ENCODE measurements at regions not wholly inside any gene's neighbourhood (a gene's known extent, or its start where the extent isn't known, plus 50 kb on each side); places are given as distances from the start of the nearest gene placed in this dataset.
"Not testable (repeated sequence)": the region's sequence is repeated elsewhere in the genome, so short reads cannot be mapped to it uniquely, and the experiment has no call there.

- FAIRE-seq, result no peak
- DNase-seq (ENCODE audit: insufficient read length, low spot score), result no peak
These were observed 75.3 kb upstream of the SYT10 start for GRCh38 chr12:33514893-33515292.

DNA sequence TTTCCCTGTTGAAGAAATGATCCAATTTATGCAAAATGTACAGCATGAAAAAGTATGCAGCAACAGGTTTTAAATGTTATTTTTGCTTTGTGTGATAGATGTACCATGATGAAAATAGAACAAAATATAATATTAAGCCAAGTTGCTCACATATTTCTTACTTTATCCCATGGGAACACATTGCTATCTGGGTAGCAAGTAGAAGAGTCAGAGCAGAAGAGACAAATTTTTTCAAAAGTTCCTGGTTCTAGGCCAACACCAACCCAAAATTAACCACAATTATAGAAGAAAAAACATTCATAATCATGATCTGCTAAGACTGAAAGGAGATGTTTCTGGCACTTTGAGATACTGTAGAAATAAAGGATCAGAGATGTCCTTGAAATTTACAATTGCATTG is 79.9 kb upstream of the SYT10 start:
- FAIRE-seq (no peak), DNase-seq (ENCODE audit: insufficient read length, low spot score) (no peak)

DNA sequence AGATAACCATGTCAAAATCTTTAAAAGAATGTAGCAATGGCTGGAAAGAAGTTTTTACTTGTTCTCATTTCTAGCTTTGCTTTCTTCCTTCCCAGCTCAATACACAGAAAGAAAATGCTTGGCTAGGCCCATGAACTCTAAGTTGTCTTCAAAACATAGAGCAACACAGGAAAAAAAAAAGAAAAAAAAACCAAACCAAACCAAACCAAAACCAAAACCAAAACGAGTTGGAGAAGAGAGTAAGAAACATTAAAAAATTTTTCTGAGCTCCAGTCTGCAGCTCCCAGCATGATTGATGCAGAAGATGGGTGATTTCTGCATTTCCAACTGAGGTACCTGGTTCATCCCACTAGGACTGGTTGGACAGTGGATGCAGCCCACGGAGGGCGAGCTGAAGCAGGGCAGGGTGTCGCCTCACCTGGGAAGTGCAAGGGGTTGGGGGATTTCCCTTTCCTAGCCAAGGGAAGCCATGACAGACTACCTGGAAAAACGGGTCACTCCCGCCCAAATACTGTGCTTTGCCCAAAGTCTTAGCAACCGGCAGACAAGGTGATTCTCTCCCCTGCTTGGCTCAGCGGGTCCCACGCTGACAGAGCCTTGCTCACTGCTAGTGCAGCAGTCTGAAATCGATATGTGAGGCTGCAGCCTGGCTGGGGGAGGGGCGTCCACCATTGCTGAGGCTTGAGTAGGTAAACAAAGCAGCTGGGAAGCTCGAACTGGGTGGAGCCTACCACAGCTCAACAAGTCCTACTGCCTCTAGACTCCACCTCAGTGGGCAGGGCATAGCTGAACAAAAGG is 81.1 kb upstream of the SYT10 start:
- DNase-seq (ENCODE audit: insufficient read length, low spot score); FAIRE-seq: not testable (repeated sequence)

GRCh38 chr12:33529031-33529430 is 89.4 kb upstream of the SYT10 start:
- DNase-seq (ENCODE audit: insufficient read length, low spot score), result no peak
- FAIRE-seq, result no peak

DNA sequence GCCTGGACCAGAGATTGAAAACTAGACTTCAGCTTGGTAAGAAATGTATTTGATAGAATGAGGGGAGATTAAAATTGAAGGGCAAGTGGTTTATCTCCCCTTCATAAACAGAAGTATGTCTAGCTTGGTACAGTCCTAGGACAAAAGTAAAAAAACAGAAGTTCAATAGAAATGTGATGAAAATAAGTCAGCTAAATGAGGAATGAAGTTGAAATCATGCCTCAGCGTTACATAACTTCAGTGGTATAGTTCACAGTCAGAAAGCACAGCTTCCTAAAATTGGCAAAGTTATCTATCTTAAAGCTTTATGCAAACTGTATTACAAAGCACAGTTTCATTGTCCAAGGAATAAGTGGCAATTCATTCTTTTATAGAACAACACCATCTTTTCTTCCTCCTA is 90.2 kb upstream of the SYT10 start:
- DNase-seq (ENCODE audit: insufficient read length, low spot score) (no peak), FAIRE-seq (no peak)

- FAIRE-seq (no peak), DNase-seq (ENCODE audit: insufficient read length, low spot score) (no peak)
These were observed 91.6 kb upstream of the SYT10 start for GRCh38 chr12:33531261-33531660.

DNA sequence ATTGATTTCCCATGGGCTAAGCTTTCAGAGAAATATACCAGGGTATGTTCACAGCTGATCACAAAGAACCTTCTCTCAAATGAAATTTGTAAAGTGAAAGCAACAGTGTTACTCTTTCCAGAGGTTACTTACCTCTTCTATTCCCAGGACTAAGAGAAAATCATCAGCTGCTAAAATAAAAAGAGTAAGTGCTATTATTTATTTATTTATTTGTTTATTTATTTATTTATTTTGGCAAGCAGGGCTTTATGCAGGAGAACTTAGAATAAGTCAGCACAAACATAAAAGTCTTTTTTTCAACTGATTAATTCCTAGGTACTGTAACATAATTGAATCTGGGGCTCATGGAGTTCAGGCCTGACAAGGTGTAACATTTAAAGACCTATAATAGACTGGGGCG is 93.9 kb upstream of the SYT10 start:
- DNase-seq (ENCODE audit: insufficient read length, low spot score) (no peak), FAIRE-seq (no peak)

- no peak for FAIRE-seq
- no peak for DNase-seq (ENCODE audit: insufficient read length, low spot score)
These were observed 96.8 kb upstream of the SYT10 start for GRCh38 chr12:33536431-33536830.

GRCh38 chr12:33546004-33546403 is 106.4 kb upstream of the SYT10 start:
- FAIRE-seq (no peak), DNase-seq (ENCODE audit: insufficient read length, low spot score) (no peak)

- DNase-seq (ENCODE audit: insufficient read length, low spot score) (no peak), FAIRE-seq (no peak)
These were observed 107.5 kb upstream of the SYT10 start for GRCh38 chr12:33547084-33547483.

GRCh38 chr12:33550214-33550613 is 110.6 kb upstream of the SYT10 start:
- DNase-seq (ENCODE audit: insufficient read length, low spot score); FAIRE-seq: not testable (repeated sequence)

DNA sequence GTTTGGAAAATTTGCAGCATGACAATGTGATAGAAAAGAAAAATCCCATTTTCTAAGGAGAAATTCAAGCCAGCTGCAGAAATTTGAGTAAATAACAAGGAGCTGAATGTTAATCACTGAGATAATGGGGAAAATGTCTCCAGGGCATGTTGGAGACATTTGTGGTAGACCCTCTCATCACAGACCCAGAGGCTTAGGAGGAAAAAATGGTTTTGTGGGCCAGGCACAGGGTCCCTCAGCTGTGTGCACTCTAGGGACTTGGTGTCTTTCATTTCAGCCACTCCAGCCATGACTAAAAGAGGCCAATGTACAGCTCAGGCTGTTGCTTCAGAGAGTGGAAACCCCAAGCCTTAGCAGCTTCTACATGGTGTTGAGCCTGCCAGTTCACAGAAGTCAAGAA is 111.4 kb upstream of the SYT10 start:
- FAIRE-seq, result no peak
- DNase-seq (ENCODE audit: insufficient read length, low spot score), result no peak

DNA sequence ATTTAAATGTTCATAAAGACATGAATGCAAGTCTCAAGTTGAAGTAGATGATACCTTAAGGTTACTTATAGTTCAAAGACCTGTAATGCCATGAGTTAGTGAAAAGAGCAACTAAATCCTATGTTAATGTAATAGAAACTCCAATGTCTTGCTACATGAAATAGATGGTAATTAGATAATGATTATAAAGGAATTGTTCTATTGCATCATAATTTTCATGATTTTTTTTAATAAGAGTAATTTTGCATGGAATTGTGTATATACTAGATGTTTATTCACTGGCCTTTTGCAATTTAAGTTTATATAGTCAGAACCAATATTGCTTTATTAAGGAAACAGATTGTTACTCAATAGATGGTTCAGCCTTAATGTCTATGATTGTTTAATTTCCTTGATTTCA is 115.5 kb upstream of the SYT10 start:
- FAIRE-seq (no peak), DNase-seq (ENCODE audit: insufficient read length, low spot score) (no peak)

GRCh38 chr12:33560653-33561208 is 121.1 kb upstream of the SYT10 start:
- no peak for DNase-seq (ENCODE audit: insufficient read length, low spot score)
- FAIRE-seq, result no peak

GRCh38 chr12:33562401-33562800 is 122.8 kb upstream of the SYT10 start:
- no peak for DNase-seq (ENCODE audit: insufficient read length, low spot score)
- no peak for FAIRE-seq

DNA sequence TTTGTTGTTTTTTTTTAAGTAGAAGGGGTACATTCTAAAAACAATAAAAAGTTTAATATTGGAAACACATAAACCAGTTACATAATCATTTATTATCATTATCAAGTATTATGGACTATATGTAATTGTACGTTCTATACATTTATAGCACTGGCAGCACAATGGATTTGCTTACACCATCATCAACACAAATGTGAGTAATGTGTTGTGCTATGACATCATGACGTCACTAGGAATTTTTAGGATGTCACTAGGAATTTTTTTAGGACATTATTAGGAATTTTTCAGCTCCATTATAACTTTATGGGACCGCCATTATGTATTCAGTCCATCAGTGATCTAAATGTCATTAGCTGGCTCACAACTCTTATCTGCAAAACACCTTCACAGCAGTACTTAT is 126.8 kb upstream of the SYT10 start:
- FAIRE-seq (no peak), DNase-seq (ENCODE audit: insufficient read length, low spot score) (no peak)

DNA sequence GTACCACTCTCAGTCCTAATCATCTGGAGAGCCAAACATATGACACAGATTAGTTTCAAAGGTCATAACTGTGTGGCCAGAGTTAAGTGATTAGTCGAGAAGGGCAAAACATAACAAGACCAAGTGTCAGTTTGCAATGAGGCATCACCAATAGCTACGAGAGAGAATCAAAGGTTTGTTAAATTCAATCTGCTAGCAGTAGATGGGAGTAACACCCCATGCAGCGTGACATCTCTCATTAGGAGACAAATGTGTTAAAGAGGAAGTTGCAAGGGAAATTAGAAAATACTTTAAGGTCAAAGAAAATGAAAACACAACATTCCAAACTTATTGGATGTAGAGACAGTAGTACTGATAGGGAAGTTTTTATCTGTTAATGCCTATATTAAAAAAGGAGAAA is 135.7 kb upstream of the SYT10 start:
- DNase-seq (ENCODE audit: insufficient read length, low spot score) (no peak), FAIRE-seq (no peak)

DNA sequence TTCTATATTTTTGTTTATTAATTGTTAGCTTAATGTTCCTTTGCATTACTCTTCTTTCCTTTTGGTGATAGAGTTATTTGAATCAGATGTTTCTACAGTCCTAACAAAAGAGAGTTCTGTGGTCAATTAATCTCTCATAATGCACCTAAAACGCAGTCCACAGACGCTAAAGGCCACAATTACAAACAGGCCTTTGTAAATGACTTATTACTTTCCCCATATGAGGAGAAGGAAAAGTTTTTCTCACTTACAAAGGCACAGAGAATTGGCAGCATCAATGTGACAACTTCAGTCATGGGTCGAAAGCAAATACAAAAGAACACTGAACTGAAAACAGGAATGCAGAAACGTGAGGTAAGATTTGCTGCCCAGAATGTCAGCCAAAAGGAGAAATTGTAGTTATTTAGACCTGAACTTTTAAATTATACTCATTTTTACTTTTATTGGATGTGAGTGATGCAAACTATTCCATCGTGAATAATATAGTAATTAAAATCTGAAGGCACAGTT is 142.0 kb upstream of the SYT10 start:
- FAIRE-seq (no peak), DNase-seq (ENCODE audit: insufficient read length, low spot score) (no peak)

DNA sequence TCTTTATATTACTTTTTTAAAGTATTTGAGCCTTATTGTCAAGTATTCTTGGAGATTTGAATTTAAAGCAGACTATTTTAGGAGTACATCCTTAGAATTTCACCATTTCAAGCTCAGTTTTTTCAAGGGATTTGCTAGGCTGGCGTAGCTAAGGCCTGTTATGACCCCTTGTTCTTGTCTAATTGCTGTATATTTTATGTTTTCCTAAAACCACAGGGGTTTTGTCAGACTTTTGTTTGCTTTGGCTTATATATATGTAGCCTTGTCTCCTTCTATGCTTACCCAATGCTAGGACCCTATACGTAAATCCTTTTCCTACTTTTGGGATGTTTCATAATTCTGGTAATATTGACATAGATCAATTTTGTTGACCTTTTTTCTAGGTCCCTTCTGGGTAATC is 147.0 kb upstream of the SYT10 start:
- FAIRE-seq (no peak), DNase-seq (ENCODE audit: insufficient read length, low spot score) (no peak)

DNA sequence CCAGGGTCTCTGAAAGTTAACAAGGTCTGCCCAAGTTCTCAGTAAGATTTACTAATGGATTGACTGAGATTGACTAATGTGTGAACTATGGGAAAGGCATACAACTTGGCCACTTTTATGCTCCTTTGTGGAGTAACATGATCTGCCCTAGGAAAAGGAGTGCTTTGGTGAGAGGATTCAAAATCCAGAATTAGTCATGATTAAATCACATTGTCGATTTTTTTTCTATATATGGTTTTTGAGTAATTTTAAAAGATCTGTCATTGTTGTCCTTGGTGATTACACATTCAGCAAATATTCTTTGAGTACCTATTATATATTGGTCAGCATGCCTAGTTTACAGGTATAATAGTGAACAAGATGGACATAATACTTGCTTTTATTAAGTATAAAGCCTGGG is 147.7 kb upstream of the SYT10 start:
- FAIRE-seq (no peak), DNase-seq (ENCODE audit: insufficient read length, low spot score) (no peak)

DNA sequence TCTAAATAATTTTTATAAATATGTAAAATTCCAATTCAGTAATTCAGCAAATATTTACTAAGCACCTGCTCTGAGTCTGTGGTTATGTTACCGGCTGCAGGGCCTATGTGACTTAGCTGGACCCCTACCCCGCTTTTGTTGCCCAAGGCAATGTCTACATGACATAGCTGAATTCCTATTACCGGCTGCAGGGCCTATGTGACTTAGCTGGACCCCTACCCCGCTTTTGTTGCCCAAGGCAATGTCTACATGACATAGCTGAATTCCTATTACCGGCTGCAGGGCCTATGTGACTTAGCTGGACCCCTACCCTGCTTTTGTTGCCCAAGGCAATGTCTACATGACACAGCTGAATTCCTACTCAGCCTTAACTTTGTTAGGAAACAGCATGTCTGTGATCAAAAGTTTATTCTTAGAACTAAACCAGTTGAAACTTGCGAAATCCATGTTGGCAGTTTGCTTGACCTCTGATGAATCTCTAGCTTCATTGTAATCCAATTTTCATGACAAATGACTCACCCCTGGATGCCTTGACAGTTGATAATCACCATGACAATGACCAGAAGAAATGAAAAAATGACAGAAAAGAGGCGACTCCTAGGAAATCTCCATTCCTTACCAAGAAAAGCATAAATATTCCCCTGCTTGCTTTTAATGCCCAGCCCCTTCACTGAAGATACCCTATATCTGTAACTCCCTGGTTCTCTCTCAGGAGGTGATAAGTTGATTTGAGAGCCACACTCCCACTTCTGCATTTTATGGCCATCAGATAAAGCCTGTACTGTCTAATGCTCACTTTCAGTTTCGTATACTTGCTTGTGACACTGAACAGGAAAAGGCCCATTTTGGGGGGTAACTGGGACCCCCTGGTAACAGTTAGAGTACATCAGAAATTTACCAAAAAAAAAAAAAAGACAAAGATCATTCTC is 148.4 kb upstream of the SYT10 start:
- FAIRE-seq (no peak), DNase-seq (ENCODE audit: insufficient read length, low spot score) (peak; percentile 4)

Measured in GM19239 (cell line).